TTC549 (cell line): ENCODE measurements at regions not wholly inside any gene's neighbourhood (a gene's known extent, or its start where the extent isn't known, plus 50 kb on each side); places are given as distances from the start of the nearest gene placed in this dataset.

Experiments
- FAIRE-seq: peaks from 2 replicates; lab custom pipeline; 2012; peaks lifted over from hg19 to GRCh38; lab: Jason Lieb, UNC

DNA sequence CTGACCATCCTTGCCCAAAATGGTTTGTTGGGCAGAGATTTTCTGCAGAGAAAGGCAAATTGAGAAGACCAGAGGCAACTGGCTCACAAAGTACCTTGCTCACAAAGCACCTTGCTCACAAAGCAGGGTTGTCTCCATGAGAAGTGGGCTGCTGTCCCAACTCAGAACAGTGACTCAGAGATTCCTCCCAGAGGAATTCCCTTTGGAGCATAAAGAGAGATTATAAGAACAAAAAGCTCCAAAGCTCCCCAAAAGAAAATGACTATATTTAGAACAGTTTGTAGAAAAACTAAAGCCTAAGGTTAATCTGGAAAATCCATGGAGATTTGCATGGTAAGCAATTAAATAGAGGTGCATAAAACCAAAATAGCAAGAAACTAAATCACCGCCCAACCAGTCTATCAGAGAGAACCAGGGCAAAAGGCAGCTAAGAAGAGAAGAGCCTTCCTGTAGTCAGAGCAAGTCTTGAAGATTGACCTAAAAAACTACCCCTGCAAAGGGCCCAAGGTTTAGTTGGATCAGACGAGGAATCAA lies 731.4 kb downstream of the FAT4 start:
- FAIRE-seq, result no peak

DNA sequence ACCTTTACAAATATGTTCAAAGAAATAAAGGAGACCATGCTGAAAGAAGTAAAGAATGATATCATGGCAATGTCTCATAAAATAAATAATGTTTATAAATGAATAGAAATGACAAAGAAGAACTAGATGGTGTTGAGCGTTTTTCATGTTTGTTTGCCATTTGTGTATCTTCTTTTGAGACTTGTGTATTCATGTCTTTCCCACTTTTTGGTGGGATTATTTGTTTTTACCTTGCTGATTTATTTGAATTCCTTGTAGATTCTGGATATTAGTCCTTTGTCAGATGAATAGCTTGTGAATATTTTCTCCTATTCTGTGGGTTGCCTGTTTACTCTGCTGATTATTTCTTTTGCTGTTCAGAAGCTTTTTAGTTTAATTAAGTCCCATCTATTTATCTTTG lies 732.4 kb downstream of the FAT4 start:
- FAIRE-seq, result no peak

DNA sequence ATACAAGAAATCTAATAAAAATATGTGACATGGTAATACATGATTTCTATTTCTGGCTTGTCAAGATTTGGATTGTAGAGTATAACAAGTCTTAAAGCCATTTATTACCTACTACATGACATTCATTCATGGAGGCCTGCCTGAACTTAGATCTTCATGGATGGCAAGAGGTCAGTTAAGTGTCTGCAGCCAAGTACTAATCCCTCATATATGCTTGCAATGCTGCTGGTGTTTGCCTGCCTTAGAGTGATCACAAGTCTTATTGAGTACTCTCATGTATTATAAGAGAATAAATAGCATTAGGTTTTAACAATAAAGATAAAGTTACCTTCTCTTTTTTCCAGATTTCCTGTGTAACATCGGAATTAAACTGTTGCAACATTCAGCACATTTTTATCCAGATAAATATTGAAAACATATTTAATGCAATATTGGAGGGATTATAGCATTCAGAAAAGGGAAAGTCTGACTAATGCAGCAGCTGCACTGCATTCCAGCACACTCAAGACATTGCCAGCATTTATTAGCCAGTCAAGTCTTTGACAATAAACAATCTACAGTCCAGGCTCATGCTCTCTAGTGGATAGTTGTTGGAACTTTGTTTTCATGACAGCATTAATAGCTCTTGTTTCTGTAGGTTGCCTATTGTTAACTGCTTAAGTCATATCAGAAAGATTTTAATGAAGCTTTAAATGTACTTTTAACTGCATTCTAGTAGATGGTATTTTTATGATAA lies 737.1 kb downstream of the FAT4 start:
- no peak for FAIRE-seq

DNA sequence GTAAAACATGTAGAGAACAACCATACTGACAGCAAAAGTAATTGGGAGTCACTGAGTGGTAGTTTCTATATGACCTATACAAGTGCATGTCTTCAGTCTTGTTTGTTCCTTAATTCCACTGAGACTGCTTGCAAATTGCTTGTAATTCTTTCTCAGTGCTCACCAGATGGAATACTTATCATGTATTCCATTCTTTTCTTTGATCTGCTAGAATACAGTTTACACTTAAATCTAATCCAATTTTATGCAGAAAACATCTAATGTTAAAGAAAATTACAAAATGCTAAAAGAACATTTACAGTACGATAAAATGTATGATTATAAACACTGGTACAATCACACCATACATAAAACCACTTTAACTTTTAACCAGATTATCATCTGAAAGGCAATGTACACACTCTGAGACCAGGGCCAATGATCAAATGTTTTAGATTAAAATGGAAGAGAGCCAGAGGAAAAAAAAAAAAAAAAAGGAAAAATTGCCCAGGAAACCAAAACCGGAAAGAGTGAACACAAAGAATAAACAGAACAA lies 741.4 kb downstream of the FAT4 start:
- no peak for FAIRE-seq

DNA sequence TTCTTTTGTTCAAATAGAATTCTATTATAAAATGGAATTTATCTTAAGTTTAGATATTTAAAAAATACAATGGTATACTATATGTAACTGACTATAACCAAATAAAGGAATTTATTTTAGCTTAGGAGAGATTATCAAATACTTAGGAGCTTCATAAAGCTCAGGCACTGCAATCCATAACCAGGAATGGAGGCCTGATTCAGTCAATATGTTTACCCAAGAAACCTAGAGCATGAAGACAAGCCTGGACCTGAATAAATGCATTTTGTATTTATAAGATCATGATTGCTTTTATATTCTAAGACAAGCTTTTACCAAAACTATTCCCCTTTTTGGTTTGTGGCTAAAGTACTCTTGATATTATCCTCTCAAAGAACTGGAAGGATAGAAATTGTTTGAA lies 742.6 kb downstream of the FAT4 start:
- FAIRE-seq, result no peak

DNA sequence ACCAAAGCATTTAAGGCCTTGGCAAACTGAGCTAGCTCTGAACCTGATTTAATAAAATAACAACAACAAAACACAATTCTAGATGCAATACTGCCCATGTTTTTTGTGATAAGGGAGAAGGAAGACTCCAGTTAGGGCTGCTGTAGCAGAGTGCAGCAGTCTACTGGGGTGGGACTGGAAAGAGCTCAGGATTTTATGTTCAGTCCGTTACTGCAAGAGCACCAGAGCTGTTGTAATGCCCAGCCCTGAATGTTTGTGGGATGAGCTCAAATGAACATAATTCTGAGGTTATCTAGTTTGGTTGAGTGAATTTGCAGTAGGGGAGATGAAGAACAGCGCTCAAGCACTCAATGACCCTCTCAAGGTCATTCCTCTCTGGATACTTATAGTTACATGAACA lies 743.8 kb downstream of the FAT4 start:
- no peak for FAIRE-seq

DNA sequence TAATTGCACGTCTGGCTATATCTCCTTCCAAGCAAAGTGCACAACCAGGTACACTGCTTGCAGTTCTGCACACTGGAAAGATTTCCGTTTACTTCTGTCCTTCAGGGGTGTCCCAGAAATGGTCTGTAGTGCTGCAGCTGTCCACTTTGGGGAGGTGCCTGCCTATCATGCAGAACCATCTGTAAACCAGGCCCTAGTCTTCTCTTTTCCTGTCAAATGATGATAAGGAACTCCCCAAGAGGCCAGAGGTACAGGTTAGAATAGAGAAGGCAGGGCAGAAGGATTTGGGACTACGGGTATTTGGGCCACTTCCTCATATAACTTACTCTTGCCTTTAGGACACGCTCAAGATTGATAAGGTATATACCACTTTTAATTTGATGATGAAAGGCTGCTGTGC lies 746.9 kb downstream of the FAT4 start:
- no peak for FAIRE-seq

DNA sequence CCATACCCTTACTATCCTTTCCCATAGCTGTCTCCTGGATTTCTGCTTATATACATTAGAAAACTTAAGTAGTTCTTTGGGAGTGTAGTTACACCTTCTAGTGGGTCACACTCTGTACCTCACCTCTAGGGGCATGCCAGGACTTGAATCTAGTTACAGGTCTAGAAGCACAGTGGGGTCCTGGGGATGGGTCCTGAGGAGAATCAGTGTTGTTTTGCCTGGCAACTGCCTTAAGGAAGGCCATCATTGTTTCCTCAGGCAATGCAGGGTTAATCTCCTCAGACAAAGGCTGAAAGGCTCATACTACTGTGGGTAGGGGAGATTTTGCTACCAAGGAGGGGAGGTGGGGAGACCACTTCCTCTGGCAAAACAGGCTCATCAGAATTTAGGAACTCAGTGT lies 750.3 kb downstream of the FAT4 start:
- no peak for FAIRE-seq

DNA sequence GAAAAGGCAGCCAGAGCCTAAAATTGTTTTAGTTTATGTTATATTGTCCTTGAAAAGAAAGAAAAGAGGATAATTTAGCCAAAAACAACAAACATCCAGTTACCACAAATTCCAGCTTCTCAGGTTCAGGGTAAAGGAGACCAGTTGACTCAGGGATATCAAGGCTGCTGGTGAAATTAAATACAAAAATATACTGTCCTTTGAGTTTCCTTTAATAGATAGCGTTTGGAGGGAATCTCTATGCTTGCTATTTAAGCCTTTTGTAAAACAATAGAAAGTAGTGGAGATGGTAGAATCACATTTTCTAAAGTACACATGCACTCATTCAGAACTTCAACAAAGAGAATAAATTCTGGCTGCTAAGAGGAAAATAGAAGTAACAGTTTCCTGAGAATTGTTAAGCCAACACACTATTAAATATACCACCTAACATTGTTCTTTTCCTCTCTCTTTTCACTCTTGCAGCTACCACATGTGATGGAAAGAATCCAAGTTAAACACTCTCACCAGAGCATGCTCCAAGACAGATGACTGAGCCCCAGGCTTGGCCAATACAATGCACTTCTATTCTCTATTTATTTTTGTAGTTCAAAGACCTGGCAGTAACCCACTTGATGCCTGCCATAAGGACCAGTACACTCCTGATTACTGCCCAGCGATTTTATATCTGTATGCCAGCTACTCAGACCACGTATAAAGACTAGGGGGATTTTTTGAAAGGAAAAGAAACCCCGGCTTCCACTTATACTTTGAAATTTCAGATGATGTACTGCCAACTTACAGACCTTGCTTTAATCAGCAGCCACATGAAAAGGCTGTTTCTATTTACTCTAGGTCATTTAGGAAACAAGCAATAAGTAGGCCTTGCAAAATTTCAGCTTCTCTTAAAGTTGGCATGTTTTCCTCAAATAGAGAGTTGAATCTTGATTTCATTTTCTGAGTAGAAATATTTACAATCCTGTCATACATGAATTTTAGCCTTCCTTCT lies 756.9 kb downstream of the FAT4 start:
- FAIRE-seq, result no peak

DNA sequence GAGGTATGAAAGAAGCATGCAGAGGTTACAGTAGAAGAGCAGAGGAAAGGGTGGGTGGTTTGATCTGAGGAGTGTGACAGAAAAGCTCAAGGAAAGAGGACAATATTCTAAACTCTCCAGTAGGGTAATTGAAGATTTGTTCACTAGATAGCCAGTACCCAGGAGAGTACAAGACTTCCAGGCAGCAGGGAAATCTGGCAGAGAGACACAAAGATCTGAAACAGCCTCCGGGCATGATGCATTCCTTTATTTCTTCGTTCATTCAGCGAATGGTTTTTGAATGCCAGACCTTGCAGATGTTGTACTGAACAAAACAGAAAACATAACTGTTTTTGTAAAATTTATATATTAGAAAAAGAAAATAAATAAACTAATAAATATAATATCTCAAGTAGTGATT lies 766.6 kb downstream of the FAT4 start:
- no peak for FAIRE-seq

DNA sequence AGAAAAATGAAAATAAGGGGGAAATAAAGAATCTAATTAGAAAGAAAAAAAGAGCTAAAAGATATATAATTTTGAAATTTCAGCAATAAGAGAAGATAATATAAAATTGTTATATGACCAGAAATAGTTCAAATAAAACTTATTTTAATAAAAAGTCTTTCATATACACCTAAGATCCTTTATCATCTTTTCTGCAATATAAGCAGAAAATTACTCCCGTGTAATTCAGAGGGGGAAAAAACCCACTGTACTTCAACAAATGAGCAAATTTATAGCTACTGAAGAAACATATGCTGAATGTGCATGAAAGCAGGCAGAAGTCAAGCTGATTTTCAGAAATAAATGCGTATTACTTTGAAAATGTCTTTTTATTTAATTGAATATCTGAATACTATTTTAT lies 771.3 kb downstream of the FAT4 start:
- FAIRE-seq, result no peak

DNA sequence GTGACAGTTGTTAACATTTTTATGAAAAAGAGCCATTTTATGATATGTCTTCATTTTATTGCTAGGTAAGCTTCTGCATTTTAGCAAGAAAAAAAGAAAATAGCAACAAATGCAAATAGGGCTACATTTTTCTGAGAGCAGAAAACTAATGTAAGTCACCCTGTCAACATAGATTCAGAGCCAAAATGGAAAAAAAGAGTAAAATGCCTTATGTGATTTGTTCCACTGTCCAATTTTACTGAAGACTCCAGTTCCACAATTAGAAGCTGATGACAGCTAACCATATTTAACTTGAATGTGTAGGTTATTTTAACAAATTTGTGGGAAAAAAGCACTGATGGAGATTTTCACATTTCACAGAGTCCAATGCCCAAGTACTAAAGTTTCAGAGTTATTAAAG lies 772.3 kb downstream of the FAT4 start:
- no peak for FAIRE-seq

DNA sequence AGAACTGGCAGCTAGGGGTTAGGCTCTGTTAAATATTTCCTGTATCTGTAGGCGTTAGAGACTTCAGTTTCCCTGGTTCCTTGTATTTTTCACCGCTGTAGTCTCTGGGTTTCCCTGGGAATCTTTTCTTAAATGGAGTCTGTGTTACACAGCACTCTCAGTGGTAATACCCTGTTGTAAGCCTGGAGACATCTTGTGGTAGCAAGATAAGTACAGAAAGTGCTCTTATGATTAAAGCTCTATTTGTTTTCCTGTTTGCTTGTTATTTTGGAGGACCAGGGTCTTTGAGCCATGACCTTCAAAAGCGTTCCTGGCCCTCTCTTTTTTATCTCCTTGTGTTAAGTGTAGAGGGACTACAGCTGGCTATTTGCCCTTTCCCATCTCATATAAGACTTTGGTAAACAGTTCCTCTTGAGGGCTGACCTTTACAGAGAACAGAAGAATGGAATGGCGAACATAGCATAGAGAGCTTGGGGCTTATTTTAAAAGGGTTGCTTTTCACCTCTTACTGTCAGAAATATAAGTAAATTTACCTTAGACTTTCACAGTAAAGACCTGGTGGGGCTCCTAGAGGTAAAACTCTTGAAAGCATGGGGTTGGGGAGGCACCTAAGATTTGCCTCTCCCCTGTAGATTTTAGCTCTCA lies 782.5 kb downstream of the FAT4 start:
- FAIRE-seq, result no peak

DNA sequence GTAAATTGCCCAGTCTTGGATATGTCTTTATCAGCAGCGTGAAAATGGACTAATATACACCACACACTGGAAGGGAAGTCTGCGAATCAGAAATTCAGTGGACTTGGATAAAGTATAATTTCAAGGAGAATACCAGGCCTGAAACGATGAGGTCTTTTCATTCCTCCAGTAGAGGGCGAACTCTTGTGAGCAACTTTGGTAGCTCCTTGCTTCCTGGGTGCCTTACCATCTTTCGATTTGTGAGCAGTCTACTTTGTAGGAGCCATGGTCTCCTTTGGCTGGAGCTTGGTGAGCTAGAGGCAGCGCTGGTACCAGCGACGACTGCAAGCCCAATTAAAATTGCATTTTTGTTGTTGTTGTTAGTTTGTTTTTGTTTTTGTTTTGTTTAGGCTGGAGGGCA lies 791.9 kb downstream of the FAT4 start:
- FAIRE-seq, result no peak

DNA sequence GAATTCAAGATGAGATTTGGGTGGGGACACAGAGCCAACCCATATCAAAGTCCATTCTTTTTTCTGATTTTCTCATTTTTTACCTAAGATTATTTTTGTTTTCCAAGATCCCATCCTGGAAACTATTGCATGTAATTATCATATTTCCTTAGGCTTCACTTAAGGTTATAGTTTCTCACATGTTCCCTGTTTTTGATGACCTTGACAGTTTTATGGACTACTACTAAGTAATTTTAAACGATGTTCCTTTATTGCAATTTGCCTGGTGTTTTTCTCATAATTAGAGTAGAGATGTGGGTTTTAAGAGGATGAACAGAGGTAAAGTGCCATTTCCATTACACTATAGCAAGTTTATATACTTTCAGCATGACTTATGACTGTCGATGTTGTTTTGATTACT lies 795.1 kb downstream of the FAT4 start:
- no peak for FAIRE-seq

DNA sequence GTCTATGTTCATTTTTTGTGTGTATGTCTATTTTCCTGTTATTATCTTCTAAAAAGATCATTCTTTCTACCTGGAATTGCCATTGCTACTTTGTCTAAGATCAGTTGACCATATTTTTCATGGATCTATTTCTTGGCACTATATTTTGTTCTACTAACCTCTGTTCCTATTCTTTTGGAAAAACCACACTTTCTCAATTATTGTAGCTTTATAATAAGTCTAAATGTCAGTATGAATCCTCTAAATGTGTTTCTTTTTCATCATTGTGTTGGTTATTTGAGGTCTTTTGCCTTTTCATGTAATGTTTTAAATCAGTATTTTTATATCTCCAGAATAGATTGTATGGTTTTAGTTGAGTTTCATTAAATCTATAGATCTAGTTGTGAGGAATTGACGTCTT lies 798.3 kb downstream of the FAT4 start:
- peak; percentile 43 for FAIRE-seq

DNA sequence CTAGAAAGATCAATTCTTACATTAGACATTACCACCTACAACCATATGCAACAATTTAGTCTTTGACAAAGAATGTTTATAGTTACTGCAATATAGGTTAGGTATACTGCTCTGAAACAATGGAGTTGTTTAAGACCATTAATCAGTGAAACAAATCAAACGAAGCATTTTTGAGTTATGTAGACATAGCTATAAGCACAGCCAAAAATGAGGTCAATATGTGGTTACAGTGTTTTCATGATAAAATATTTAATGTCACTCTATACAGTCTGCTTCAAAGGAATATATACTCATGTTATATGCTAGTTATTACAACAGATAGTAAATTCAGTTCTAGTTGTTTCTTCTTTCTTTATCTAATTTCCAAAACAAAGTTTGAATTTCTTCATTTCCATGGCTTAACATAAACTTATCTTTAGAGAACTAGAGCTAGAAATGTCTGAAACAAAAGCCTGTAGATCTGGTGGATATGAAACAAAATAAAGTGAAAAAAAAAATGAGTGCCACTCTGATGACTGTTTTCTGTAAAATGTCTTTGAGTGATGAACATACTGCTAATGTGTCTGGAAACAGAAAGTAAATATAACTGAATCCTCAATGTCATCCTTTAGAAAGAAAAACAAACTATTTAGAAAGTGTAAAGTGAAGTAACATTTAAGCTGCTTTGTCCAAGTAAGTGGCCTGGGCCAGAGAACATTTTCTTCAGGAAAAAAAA lies 809.0 kb downstream of the FAT4 start:
- FAIRE-seq, result no peak

DNA sequence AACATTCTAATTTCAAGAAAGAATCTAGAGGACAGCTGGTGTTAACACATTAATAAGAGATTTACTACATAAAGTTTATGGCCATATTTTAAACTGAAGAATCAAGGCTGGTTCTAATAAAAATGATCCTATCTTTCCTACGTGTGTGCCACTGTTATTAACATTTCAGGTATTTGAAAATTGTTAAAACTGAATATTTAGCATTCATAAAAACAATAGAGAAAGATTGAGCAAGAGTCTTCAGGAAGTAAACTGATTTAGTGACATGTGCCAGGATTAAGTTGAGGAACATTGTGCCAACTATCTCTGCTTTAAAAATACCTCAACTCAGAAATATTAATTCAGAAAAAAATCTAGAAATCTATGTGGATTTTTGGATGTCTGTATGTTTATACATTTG lies 810.1 kb downstream of the FAT4 start:
- FAIRE-seq, result no peak

DNA sequence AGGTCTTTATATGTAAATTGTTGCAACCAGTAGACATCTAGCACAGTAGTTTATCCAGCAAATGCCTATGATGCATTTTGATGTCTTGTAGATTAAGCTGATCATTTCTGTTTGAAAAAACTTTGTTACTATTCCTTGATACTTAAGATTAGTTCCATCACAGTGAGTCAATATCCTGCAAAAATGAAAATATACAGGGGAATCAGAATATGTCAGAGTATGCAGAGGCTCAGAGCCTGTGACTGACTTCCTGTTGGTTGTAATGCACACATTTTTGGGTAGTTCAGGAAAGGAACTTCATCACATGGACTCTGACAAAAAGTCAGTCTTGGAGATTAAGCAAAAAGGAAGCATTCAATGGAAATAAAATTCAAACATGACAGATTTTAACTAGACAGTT lies 815.5 kb downstream of the FAT4 start:
- no peak for FAIRE-seq

DNA sequence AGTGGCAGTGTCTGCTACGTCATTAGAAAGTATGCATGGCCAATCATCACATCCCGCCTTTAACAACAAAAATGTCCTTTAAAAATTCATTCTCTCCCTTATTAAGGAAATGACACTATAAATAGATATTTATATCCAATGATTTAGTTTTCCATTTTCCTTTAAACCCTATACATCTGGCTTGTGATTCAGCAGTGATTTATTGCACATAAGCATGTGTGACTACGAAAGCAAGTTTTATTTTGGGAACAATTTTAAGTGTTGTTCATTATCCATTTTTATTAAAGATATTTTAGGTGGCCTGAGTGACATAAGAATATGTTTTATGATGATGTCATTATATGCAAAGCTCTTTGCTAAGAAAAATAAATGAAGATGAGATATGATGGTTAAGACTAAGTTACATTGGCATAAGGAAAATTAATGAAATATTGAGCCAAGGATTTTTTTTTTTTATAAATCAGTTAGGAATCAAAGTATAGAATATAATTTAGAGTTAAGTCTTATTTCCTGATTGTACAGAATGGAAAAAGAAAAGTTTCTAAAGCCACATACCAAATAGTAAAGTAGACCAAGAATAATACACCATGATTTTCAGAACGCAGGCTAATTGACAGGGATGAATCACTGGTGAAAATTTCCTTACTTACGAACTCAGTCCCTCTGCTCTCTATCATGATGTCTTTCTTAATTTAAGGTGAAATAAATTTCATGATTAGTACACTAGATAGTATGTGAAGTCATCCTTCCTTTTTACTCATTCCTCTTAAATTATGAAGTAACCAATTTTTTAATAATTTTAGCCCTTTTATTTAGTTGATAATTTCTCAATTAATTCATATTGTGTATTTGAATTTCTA lies 822.4 kb downstream of the FAT4 start:
- FAIRE-seq, result no peak

DNA sequence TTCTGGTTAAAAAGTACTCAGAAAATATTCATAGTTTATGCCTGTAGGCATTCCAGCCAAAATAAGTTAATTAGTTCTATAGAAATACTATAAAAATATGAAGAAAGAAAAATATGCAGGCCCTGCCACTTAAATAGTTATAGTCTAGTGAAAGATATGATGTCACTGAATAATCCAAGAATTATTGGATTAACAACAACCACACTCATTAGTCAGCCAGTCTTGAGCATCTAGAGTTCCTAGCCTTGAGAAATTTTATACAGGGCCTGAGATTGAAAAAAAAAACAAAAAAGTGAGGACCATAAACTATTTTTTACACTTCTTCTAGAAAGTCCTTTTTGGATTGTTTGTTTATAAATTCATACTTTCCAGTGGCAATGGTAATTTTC lies 823.0 kb downstream of the FAT4 start:
- no peak for FAIRE-seq
